ENCODE measurements at regions not wholly inside any gene's neighbourhood (a gene's known extent, or its start where the extent isn't known, plus 50 kb on each side); places are given as distances from the start of the nearest gene placed in this dataset.

- no peak overlapping the region for H2AFZ ChIP-seq (ENCODE audit: low read length)
- no peak overlapping the region for H3K23ac ChIP-seq (ENCODE audit: insufficient read length, low read depth, low read length)
- no peak overlapping the region for H4K5ac ChIP-seq (ENCODE audit: insufficient read length, low read depth, low read length)
- no peak overlapping the region for H2BK5ac ChIP-seq (ENCODE audit: insufficient read length, low read length)
- no peaks in the 10 kb centered on the region for H4K20me1 ChIP-seq (ENCODE audit: control insufficient read depth, insufficient read depth, insufficient read length)
- Mint-ChIP-seq H3K4me3 (no peak overlapping the region), H3K9me3 (peaks cover 0 to 2% of the 10 kb centered on the region in 2 experiments; a peak in 1 of 5 replicates), H3K27ac (no peak overlapping the region), H3K36me3 (ENCODE audit: insufficient read depth in 1 of 3, low read depth in 3 of 3) (no peaks in the 10 kb centered on the region), H3K4me1 (peaks cover 25 to 31% of the 10 kb centered on the region in 2 experiments), H3K27me3 (ENCODE audit: low read depth) (peaks cover 21% of the 10 kb centered on the region)
- H3K27me3 ChIP-seq (ENCODE audit: insufficient read depth, low read length), result no peaks in the 10 kb centered on the region
- H4K8ac ChIP-seq (replicated peaks; ENCODE audit: insufficient read length, low read depth, low read length), result no peak overlapping the region
- no peak overlapping the region for H3K56ac ChIP-seq (ENCODE audit: insufficient read length, low read depth, low read length)
- no peak overlapping the region for H2BK15ac ChIP-seq (ENCODE audit: low read depth, low read length)
- DNase-seq, result no peak
- no peak overlapping the region for H3K4me2 ChIP-seq (ENCODE audit: insufficient read depth, insufficient read length, low read length)
- H3K14ac ChIP-seq (ENCODE audit: insufficient read depth, low read length), result no peak overlapping the region
- no peak overlapping the region for H4K91ac ChIP-seq (ENCODE audit: insufficient read length, low read depth, low read length)
- H2AK5ac ChIP-seq (ENCODE audit: insufficient read length, low read length), result no peak overlapping the region
- WGBS (ENCODE audit: extremely low coverage, insufficient read length, low lambda C conversion rate), result no CpG with 5 or more reads among the region's 5 CpGs
- H2BK12ac ChIP-seq (ENCODE audit: insufficient read length, low read depth, low read length), result no peak overlapping the region
- H3K9ac ChIP-seq (ENCODE audit: extremely low read depth, insufficient read length, low read length), result no peak overlapping the region
- no peaks in the 10 kb centered on the region for H3K23me2 ChIP-seq (ENCODE audit: insufficient read length, low read depth, low read length, poor library complexity, severe bottlenecking)
- H3K9me3 ChIP-seq (ENCODE audit: control insufficient read depth, low read depth, low read length), result no peaks in the 10 kb centered on the region
- H3K4me1 ChIP-seq (ENCODE audit: insufficient read depth, low read length), result no peaks in the 10 kb centered on the region; the same call in 1 of the 2 replicates
- H3K27ac ChIP-seq (ENCODE audit: insufficient read length, low read depth, low read length), result no peak overlapping the region
- H3K79me2 ChIP-seq (ENCODE audit: insufficient read depth, low read length), result no peaks in the 10 kb centered on the region
- H3T11ph ChIP-seq (ENCODE audit: low read length), result no peak overlapping the region
- H2BK120ac ChIP-seq (ENCODE audit: low read depth, low read length, poor library complexity, severe bottlenecking), result no peak overlapping the region
- no peak overlapping the region for H3K4ac ChIP-seq (ENCODE audit: low read depth, low read length)
- no peaks in the 10 kb centered on the region for H3K79me1 ChIP-seq (ENCODE audit: insufficient read depth, low read depth, low read length, poor library complexity, severe bottlenecking)
- TF ChIP-seq, protein P1, sequence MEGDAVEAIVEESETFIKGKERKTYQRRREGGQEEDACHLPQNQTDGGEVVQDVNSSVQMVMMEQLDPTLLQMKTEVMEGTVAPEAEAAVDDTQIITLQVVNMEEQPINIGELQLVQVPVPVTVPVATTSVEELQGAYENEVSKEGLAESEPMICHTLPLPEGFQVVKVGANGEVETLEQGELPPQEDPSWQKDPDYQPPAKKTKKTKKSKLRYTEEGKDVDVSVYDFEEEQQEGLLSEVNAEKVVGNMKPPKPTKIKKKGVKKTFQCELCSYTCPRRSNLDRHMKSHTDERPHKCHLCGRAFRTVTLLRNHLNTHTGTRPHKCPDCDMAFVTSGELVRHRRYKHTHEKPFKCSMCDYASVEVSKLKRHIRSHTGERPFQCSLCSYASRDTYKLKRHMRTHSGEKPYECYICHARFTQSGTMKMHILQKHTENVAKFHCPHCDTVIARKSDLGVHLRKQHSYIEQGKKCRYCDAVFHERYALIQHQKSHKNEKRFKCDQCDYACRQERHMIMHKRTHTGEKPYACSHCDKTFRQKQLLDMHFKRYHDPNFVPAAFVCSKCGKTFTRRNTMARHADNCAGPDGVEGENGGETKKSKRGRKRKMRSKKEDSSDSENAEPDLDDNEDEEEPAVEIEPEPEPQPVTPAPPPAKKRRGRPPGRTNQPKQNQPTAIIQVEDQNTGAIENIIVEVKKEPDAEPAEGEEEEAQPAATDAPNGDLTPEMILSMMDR (conservative IDR thresholded peaks at IDR 0.05), result no peak
- no peak overlapping the region for H3K18ac ChIP-seq (ENCODE audit: insufficient read length, low read depth, low read length)
- no peak overlapping the region for H2BK20ac ChIP-seq (ENCODE audit: low read depth, low read length, poor library complexity, severe bottlenecking)
Observed at GRCh38 chr13:53241891-53242348, 213.3 kb downstream of the OLFM4 start.

All from H9 (cell line).